ENCODE measurements at regions not wholly inside any gene's neighbourhood (a gene's known extent, or its start where the extent isn't known, plus 50 kb on each side); places are given as distances from the start of the nearest gene placed in this dataset.

DNA sequence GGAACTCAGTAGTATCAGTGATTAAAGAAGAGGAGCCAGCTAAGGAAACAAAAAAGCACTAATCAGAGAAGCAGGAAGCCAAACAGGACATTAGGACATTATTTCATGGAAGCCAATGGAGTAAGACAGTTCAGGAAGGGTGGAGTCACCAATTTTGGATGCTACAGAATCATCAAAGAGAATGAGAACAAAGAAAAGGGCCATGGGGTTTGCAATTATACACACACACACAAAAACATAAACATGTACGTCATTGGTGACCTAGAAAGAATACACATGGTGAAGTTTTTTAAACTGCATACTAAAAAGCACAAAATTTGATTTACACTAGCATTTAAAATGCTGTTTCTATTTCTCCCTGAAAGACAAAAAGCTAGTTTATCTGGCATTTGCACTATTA lies 96.8 kb upstream of the MRPS30 start:
- no peak for ATAC-seq (ENCODE audit: low read depth)
- CTCF ChIA-PET: interaction anchor here (0.7 kb wide), 1 partner anchor 1053 kb away, joined by 3 read pairs; no protein-coding TSS in a partner anchor
- no CpG with 5 or more reads among the region's 1 CpG for WGBS (ENCODE audit: insufficient coverage)

DNA sequence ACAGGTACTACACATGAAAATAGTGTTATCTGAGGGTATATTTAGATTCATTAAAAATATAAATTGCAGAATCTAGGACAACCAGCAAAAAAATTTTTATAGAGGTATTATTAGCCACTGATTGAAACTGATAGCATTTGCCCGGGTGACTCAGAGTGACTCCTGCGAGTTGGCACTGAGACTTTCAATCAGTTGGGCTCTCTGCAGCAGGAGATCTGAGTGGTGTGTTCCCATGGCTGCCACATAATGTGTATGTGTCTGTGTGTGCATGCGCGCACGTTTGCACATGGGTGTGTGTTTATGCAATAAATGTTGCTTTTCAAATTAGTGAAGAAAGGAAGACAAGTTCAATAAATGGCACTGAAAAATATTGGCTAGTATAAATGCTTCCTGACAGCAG lies 100.1 kb upstream of the MRPS30 start:
- CTCF ChIA-PET: no interaction called here
- H3K9ac ChIP-seq (ENCODE audit: low read length): no peak overlapping the region
- no peaks in the 10 kb centered on the region for H3K27me3 ChIP-seq (replicated peaks in 1 of 4; ENCODE audit: control extremely low read depth in 1 of 4, control insufficient read depth in 3 of 4, insufficient read depth in 4 of 4, low read length in 3 of 4)
- Mint-ChIP-seq H3K4me1 (no peaks in the 10 kb centered on the region), H3K4me3 (no peak overlapping the region), H3K9me3 (ENCODE audit: insufficient read depth) (no peaks in the 10 kb centered on the region), H3K27me3 (no peaks in the 10 kb centered on the region), H3K27ac (no peak overlapping the region)
- H3K27ac ChIP-seq (ENCODE audit: low read length in 2 of 2): no peak overlapping the region
- intact Hi-C loops (cut with micrococcal nuclease): no loop called here
- H3K4me2 ChIP-seq (replicated peaks; ENCODE audit: low read depth, low read length, poor library complexity, severe bottlenecking): no peak overlapping the region
- DNase-seq (no peak), ATAC-seq (ENCODE audit: low read depth) (no peak)
- no peak overlapping the region for H3K4me3 ChIP-seq (ENCODE audit: control extremely low read depth in 1 of 5, extremely low read depth in 1 of 5, insufficient read depth in 1 of 5, low read depth in 2 of 5, low read length in 4 of 5)
- POLR2A ChIA-PET: no interaction called here
- H3K36me3 ChIP-seq (replicated peaks in 1 of 2; ENCODE audit: control extremely low read depth in 1 of 2, control insufficient read depth in 1 of 2, extremely low read depth in 1 of 2, insufficient read depth in 2 of 2, low read length in 1 of 2): no peaks in the 10 kb centered on the region
- H4K20me1 ChIP-seq (ENCODE audit: control insufficient read depth, insufficient read depth, low read length, poor library complexity, severe bottlenecking): no peaks in the 10 kb centered on the region
- TF ChIP-seq, protein P1, sequence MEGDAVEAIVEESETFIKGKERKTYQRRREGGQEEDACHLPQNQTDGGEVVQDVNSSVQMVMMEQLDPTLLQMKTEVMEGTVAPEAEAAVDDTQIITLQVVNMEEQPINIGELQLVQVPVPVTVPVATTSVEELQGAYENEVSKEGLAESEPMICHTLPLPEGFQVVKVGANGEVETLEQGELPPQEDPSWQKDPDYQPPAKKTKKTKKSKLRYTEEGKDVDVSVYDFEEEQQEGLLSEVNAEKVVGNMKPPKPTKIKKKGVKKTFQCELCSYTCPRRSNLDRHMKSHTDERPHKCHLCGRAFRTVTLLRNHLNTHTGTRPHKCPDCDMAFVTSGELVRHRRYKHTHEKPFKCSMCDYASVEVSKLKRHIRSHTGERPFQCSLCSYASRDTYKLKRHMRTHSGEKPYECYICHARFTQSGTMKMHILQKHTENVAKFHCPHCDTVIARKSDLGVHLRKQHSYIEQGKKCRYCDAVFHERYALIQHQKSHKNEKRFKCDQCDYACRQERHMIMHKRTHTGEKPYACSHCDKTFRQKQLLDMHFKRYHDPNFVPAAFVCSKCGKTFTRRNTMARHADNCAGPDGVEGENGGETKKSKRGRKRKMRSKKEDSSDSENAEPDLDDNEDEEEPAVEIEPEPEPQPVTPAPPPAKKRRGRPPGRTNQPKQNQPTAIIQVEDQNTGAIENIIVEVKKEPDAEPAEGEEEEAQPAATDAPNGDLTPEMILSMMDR (IDR thresholded peaks at IDR 0.05): no peak
- no peak for TF ChIP-seq EZH2 (IDR thresholded peaks at IDR 0.05; ENCODE audit: borderline replicate concordance, insufficient read depth, low read depth, low read length, poor library complexity, severe bottlenecking)
- H2AFZ ChIP-seq (ENCODE audit: insufficient read depth, low read depth, low read length, poor library complexity, severe bottlenecking): no peak overlapping the region
- WGBS (ENCODE audit: insufficient coverage): 96% methylated on average over 2 of the region's 5 CpGs
- H3K4me1 ChIP-seq (ENCODE audit: control insufficient read depth in 2 of 2, insufficient read depth in 2 of 2, low read length in 2 of 2): no peaks in the 10 kb centered on the region
- no peaks in the 10 kb centered on the region for H3K79me2 ChIP-seq (ENCODE audit: control insufficient read depth, insufficient read depth, low read length)
- no peaks in the 10 kb centered on the region for H3K9me3 ChIP-seq (ENCODE audit: control extremely low read depth in 1 of 3, control insufficient read depth in 2 of 3, insufficient read depth in 1 of 3, low read length in 2 of 3)

More for the DNA sequence above, 96.8 kb upstream of the MRPS30 start:
- Histone ChIP-seq H3K9me3 (ENCODE audit: control extremely low read depth in 1 of 3, control insufficient read depth in 2 of 3, insufficient read depth in 1 of 3, low read length in 2 of 3) (no peaks in the 10 kb centered on the region), H3K36me3 (replicated peaks in 1 of 2; ENCODE audit: control extremely low read depth in 1 of 2, control insufficient read depth in 1 of 2, extremely low read depth in 1 of 2, insufficient read depth in 2 of 2, low read length in 1 of 2) (no peaks in the 10 kb centered on the region), H4K20me1 (ENCODE audit: control insufficient read depth, insufficient read depth, low read length, poor library complexity, severe bottlenecking) (no peaks in the 10 kb centered on the region), H3K4me1 (ENCODE audit: control insufficient read depth in 2 of 2, insufficient read depth in 2 of 2, low read length in 2 of 2) (no peaks in the 10 kb centered on the region), H2AFZ (ENCODE audit: insufficient read depth, low read depth, low read length, poor library complexity, severe bottlenecking) (no peak overlapping the region), H3K9ac (ENCODE audit: low read length) (no peak overlapping the region), H3K4me2 (replicated peaks; ENCODE audit: low read depth, low read length, poor library complexity, severe bottlenecking) (no peak overlapping the region), H3K79me2 (ENCODE audit: control insufficient read depth, insufficient read depth, low read length) (no peaks in the 10 kb centered on the region), H3K27me3 (replicated peaks in 1 of 4; ENCODE audit: control extremely low read depth in 1 of 4, control insufficient read depth in 3 of 4, insufficient read depth in 4 of 4, low read length in 3 of 4) (no peaks in the 10 kb centered on the region), H3K4me3 (ENCODE audit: control extremely low read depth in 1 of 5, extremely low read depth in 1 of 5, insufficient read depth in 1 of 5, low read depth in 2 of 5, low read length in 4 of 5) (no peak overlapping the region), H3K27ac (ENCODE audit: low read length in 2 of 2) (no peak overlapping the region)
- no peak overlapping the region for H3K27ac Mint-ChIP-seq
- DNase-seq: no peak
- TF ChIP-seq, protein P1 (IDR thresholded peaks at IDR 0.05): no peak
- TF ChIP-seq EZH2 (IDR thresholded peaks at IDR 0.05; ENCODE audit: borderline replicate concordance, insufficient read depth, low read depth, low read length, poor library complexity, severe bottlenecking): no peak
- POLR2A ChIA-PET: no interaction called here
- H3K9me3 Mint-ChIP-seq (ENCODE audit: insufficient read depth): no peaks in the 10 kb centered on the region
- H3K4me1 Mint-ChIP-seq: no peaks in the 10 kb centered on the region
- intact Hi-C loops (cut with micrococcal nuclease): no loop called here
- H3K4me3 Mint-ChIP-seq: no peak overlapping the region
- H3K27me3 Mint-ChIP-seq: no peaks in the 10 kb centered on the region
